HG02884 (cell line): ENCODE measurements at regions not wholly inside any gene's neighbourhood (a gene's known extent, or its start where the extent isn't known, plus 50 kb on each side); places are given as distances from the start of the nearest gene placed in this dataset.

Source experiments
- ATAC-seq: cut with Tn5 transposase; IDR thresholded peaks from one replicate; pipeline ENCODE4 v1.9.1; 2021; ENCODE audit warnings: mild to moderate bottlenecking, moderate library complexity; ENCODE audit not compliant: unreplicated experiment

- no peak for ATAC-seq
These were observed 137.8 kb downstream of the RRAGC start for GRCh38 chr1:38721816-38722215.

- no peak for ATAC-seq
These were observed 139.7 kb downstream of the RRAGC start for GRCh38 chr1:38719880-38720279.

- ATAC-seq: no peak
These were observed 141.5 kb downstream of the RRAGC start for GRCh38 chr1:38718031-38718430.

GRCh38 chr1:38716229-38716628 lies 143.3 kb downstream of the RRAGC start:
- no peak for ATAC-seq

GRCh38 chr1:38715415-38715814 lies 144.2 kb downstream of the RRAGC start:
- no peak for ATAC-seq

GRCh38 chr1:38712046-38712445 lies 147.5 kb downstream of the RRAGC start:
- no peak for ATAC-seq

GRCh38 chr1:38708701-38709258 lies 150.8 kb downstream of the RRAGC start:
- no peak for ATAC-seq

GRCh38 chr1:38701088-38701487 lies 158.5 kb downstream of the RRAGC start:
- ATAC-seq: no peak

GRCh38 chr1:38700077-38700470 lies 159.5 kb downstream of the RRAGC start:
- no peak for ATAC-seq

- no peak for ATAC-seq
These were observed 160.1 kb downstream of the RRAGC start for GRCh38 chr1:38699330-38700076.

- ATAC-seq: no peak
These were observed 162.2 kb downstream of the RRAGC start for GRCh38 chr1:38697387-38697786.

GRCh38 chr1:38696371-38696770 lies 163.2 kb downstream of the RRAGC start:
- no peak for ATAC-seq

- no peak for ATAC-seq
These were observed 165.8 kb downstream of the RRAGC start for GRCh38 chr1:38693759-38694158.

GRCh38 chr1:38693031-38693430 lies 166.5 kb downstream of the RRAGC start:
- ATAC-seq: no peak

- no peak for ATAC-seq
These were observed 168.7 kb downstream of the RRAGC start for GRCh38 chr1:38690790-38691449.

- ATAC-seq: no peak
These were observed 172.7 kb downstream of the RRAGC start for GRCh38 chr1:38686927-38687255.

GRCh38 chr1:38686167-38686926 lies 173.2 kb downstream of the RRAGC start:
- ATAC-seq: no peak

- ATAC-seq: no peak
These were observed 174.2 kb downstream of the RRAGC start for GRCh38 chr1:38685388-38685787.

- ATAC-seq: no peak
These were observed 178.6 kb downstream of the RRAGC start for GRCh38 chr1:38680801-38681510.

- no peak for ATAC-seq
These were observed 181.8 kb downstream of the RRAGC start for GRCh38 chr1:38677756-38678155.

GRCh38 chr1:38677311-38677710 lies 182.3 kb downstream of the RRAGC start:
- ATAC-seq: no peak
